ENCODE measurements at regions not wholly inside any gene's neighbourhood (a gene's known extent, or its start where the extent isn't known, plus 50 kb on each side); places are given as distances from the start of the nearest gene placed in this dataset.

DNA sequence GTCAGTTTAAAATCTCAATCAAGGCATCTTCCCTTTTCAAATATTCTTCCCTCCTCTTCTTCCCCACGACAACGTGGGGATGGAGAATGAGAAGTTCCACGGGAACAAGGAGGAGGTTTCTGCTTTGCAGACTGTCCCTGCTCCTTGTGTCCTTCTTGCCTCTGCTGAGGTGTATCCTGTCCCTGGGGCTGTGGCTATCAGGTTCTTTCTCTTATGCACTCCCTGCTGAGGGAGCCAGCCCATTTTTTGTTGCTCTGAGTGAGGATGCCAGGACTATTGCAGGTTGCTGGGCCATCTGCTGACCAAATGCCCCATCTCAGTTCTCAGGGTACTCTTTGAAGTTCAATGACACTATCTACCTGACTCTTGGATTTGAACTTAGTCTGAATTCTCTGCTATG lies 533.6 kb downstream of the RNF144B start:
- TF ChIP-seq, protein P1, sequence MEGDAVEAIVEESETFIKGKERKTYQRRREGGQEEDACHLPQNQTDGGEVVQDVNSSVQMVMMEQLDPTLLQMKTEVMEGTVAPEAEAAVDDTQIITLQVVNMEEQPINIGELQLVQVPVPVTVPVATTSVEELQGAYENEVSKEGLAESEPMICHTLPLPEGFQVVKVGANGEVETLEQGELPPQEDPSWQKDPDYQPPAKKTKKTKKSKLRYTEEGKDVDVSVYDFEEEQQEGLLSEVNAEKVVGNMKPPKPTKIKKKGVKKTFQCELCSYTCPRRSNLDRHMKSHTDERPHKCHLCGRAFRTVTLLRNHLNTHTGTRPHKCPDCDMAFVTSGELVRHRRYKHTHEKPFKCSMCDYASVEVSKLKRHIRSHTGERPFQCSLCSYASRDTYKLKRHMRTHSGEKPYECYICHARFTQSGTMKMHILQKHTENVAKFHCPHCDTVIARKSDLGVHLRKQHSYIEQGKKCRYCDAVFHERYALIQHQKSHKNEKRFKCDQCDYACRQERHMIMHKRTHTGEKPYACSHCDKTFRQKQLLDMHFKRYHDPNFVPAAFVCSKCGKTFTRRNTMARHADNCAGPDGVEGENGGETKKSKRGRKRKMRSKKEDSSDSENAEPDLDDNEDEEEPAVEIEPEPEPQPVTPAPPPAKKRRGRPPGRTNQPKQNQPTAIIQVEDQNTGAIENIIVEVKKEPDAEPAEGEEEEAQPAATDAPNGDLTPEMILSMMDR (IDR thresholded peaks at IDR 0.05; ENCODE audit: low read depth, low read length) = no peak
- DNase-seq (ENCODE audit: low read depth, low spot score) = no peak
- no peak overlapping the region for H3K4me3 ChIP-seq (ENCODE audit: low read depth, low read length)
- in situ Hi-C loops (cut with HindIII; ENCODE audit: low sequenced_read_pairs) = no loop called here

DNA sequence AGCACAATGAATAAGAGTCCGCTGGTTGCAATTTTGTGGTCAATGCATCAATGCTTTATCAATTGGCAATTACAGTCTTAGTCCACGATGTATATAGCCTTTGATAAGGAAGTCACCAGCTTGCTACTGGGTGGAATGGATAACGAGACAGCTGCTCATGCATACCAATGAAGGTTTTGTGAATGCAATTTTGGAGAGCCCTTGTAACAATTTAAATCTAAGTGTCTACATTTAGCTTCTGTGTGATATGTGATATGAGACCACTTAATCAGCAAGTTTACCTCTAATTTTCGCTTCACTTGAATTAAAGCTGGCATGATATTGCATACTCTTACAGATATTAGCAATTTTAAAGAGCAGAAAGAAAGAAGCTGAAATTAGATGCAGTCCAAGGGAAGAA lies 543.9 kb downstream of the RNF144B start:
- TF ChIP-seq, protein P1 (IDR thresholded peaks at IDR 0.05; ENCODE audit: low read depth, low read length) = no peak
- no peak for DNase-seq (ENCODE audit: low read depth, low spot score)
- H3K4me3 ChIP-seq (ENCODE audit: low read depth, low read length) = no peak overlapping the region
- in situ Hi-C loops (cut with HindIII; ENCODE audit: low sequenced_read_pairs) = no loop called here

DNA sequence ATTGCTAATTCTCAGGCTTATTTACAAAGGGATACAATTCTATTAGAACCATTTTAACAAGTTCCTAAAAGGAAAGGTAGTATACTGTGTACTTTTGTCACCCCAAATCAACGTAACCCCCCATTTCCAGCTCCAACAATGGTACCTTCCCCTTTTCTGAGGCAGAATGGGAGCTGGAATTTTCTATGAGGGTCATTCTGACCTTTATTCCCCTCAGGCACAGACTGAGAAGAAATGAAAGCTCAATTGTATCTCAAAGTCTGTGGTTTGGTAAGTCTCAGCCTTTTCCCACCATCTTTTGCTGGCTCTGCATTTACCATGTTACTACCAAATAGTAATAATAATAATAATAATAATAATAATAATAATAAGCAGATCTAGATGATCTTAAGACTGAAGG lies 571.0 kb downstream of the RNF144B start:
- TF ChIP-seq, protein P1 (IDR thresholded peaks at IDR 0.05; ENCODE audit: low read depth, low read length) = no peak
- in situ Hi-C loops (cut with HindIII; ENCODE audit: low sequenced_read_pairs) = no loop called here
- DNase-seq (ENCODE audit: low read depth, low spot score) = no peak
- H3K4me3 ChIP-seq (ENCODE audit: low read depth, low read length) = no peak overlapping the region

DNA sequence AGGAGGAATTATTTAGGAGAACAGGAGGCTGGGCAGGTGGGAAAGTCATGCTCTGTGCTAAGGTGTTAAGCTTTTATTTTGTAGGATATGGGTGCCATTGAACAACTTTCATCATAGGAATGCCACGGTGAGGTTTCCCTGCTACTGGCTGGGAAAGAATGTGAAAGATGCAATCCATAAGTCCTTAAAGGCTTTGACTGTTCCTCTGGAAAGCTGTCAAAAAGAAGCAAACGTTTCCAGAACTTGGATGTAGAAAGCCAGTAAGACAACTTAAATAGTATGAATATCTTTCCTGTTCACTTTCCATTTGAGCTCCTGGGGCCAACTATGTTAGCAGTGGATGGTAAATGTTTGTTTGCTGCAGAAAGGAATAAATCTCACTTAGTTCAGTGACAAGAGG lies 574.4 kb downstream of the RNF144B start:
- DNase-seq (ENCODE audit: low read depth, low spot score) = no peak
- H3K4me3 ChIP-seq (ENCODE audit: low read depth, low read length) = no peak overlapping the region
- in situ Hi-C loops (cut with HindIII; ENCODE audit: low sequenced_read_pairs) = no loop called here
- TF ChIP-seq, protein P1 (IDR thresholded peaks at IDR 0.05; ENCODE audit: low read depth, low read length) = no peak

DNA sequence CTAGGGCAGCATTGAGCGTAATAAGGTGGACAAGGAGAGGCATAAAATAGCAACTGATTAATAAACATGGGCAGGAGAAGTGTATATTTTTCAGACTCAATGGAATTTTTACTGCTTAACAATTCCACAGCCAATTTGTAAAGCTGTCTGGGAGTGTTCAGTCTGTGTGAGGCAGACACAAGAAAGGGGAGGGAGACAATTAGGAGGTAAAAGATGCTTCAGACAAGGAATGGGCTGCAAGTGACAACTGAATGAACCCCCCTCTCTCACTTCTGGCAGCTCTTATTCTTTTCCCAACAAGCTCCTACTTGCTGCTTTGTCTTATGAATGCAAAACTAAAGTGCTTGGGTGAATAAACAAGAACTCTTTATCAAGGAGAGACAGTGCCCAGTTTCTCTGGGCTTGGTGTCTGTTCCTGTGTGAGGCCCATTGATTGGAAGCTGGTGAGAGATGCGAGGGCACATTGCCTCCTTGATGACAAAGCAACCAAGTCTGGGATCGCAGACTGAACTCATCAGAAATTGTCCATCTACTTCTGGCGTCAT lies 575.3 kb downstream of the RNF144B start:
- DNase-seq (ENCODE audit: low read depth, low spot score) = no peak
- H3K4me3 ChIP-seq (ENCODE audit: low read depth, low read length) = no peak overlapping the region
- TF ChIP-seq, protein P1 (IDR thresholded peaks at IDR 0.05; ENCODE audit: low read depth, low read length) = no peak
- in situ Hi-C loops (cut with HindIII; ENCODE audit: low sequenced_read_pairs) = no loop called here

DNA sequence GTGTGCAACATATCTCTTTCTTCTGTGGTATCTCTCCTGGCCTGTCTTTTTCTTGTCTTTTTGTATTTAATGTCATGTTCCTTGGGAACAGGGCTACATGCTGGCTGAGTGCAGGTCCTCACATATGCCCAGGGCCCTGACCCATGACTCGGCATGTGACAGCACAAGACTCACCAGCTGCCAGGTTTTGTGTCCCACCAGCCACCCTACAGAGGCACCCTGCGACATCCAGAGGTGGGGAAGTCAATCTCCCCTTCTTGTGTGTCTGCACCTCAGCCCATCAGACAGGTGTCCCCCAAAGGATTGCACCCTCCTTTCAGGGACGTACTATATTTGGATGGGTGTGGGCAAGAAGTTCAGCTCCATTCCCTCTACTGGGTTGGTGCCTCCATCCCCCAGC lies 576.3 kb downstream of the RNF144B start:
- DNase-seq (ENCODE audit: low read depth, low spot score) = no peak
- H3K4me3 ChIP-seq (ENCODE audit: low read depth, low read length) = no peak overlapping the region
- TF ChIP-seq, protein P1 (IDR thresholded peaks at IDR 0.05; ENCODE audit: low read depth, low read length) = no peak
- in situ Hi-C loops (cut with HindIII; ENCODE audit: low sequenced_read_pairs) = no loop called here

DNA sequence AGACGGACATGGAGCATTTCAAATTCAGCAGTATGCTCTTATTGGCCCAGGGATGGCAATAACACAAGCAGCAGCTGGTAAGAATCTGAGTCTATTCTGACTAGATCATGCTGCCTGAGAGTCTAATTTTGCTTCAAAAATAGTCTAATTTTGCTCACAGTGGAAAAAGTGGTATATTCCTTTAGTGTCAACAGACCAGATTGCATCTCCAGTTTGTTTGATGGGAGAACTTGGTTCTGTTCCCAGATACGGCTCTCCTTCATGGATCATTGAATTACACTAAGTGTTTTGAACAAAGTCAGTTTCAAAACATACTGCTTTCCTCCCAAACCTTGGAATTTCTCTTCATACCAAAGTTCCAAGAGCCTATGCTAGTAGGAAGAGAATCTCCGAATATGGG lies 586.1 kb downstream of the RNF144B start:
- DNase-seq (ENCODE audit: low read depth, low spot score) = no peak
- in situ Hi-C loops (cut with HindIII; ENCODE audit: low sequenced_read_pairs) = no loop called here
- no peak overlapping the region for H3K4me3 ChIP-seq (ENCODE audit: low read depth, low read length)
- TF ChIP-seq, protein P1 (IDR thresholded peaks at IDR 0.05; ENCODE audit: low read depth, low read length) = no peak

All from astrocyte of the spinal cord (primary cell).